Endodermal cell (in vitro differentiated cells): ENCODE measurements at regions not wholly inside any gene's neighbourhood (a gene's known extent, or its start where the extent isn't known, plus 50 kb on each side); places are given as distances from the start of the nearest gene placed in this dataset.

Experiments
- DNase-seq: peaks from one replicate; pipeline ENCODE4 v3.0.0-alpha.2; 2017
- H3K27ac ChIP-seq: 2 replicates; pipeline ENCODE4 v1.5.1; 2013; ENCODE audit warnings: mild to moderate bottlenecking, low read depth, low read length, moderate library complexity
- H3K27me3 ChIP-seq: 2 replicates; pipeline ENCODE4 v1.6.1; 2013; ENCODE audit warnings: mild to moderate bottlenecking, low read length, moderate library complexity; ENCODE audit not compliant: insufficient read depth, control insufficient read depth, poor library complexity, severe bottlenecking
- H3K36me3 ChIP-seq: 2 replicates; pipeline ENCODE4 v1.7.0; 2013; ENCODE audit warnings: mild to moderate bottlenecking, low read length, moderate library complexity; ENCODE audit not compliant: control insufficient read depth, insufficient read depth
- H3K4me1 ChIP-seq: one replicate; pipeline ENCODE4 v1.7.0; 2013; ENCODE audit warnings: low read length; ENCODE audit not compliant: control insufficient read depth, insufficient read depth
- H3K4me3 ChIP-seq: 2 replicates; pipeline ENCODE4 v1.5.1; 2013; ENCODE audit warnings: mild to moderate bottlenecking, low read length, moderate library complexity
- H3K9ac ChIP-seq: 2 replicates; pipeline ENCODE4 v1.6.1; 2013; ENCODE audit warnings: mild to moderate bottlenecking, low read length, moderate library complexity; ENCODE audit not compliant: poor library complexity, severe bottlenecking; ENCODE audit errors: extremely low read depth
- H3K9me3 ChIP-seq: 2 replicates; pipeline ENCODE4 v1.6.1; 2013; ENCODE audit warnings: mild to moderate bottlenecking, low read length, moderate library complexity; ENCODE audit not compliant: control insufficient read depth
- H3K27ac Mint-ChIP-seq: 2 replicates; pipeline ENCODE4 v1.8.0; 2020; ENCODE audit warnings: mixed read lengths
- H3K27me3 Mint-ChIP-seq: 2 replicates; pipeline ENCODE4 v1.8.0; 2021; ENCODE audit warnings: mild to moderate bottlenecking, mixed read lengths; ENCODE audit not compliant: insufficient read depth
- H3K36me3 Mint-ChIP-seq: 2 replicates; pipeline ENCODE4 v1.8.0; 2020; ENCODE audit warnings: low read depth, mixed read lengths
- H3K4me1 Mint-ChIP-seq: 2 replicates; pipeline ENCODE4 v1.8.0; 2020; ENCODE audit warnings: mixed read lengths
- H3K4me3 Mint-ChIP-seq: 2 replicates; pipeline ENCODE4 v1.8.0; 2020; ENCODE audit warnings: mild to moderate bottlenecking, moderate library complexity, mixed read lengths
- H3K9me3 Mint-ChIP-seq: 2 replicates; pipeline ENCODE4 v1.8.0; 2020; ENCODE audit warnings: mild to moderate bottlenecking, mixed read lengths
- WGBS, 2 experiments: methylation state at CpG; one replicate each; pipeline versions ENCODE4 v1.1.5 to v1.1.7; 2013; ENCODE audit warnings: missing lambda C conversion rate in 2 of 2, mixed read lengths in 1 of 2; ENCODE audit not compliant: insufficient coverage in 1 of 2, insufficient read length in 1 of 2; 5-methylcytosine and 5-hydroxymethylcytosine counted together
- TF ChIP-seq, protein P1 (sequence below): fragments of 200-600 bp; sonication (generic); conservative IDR thresholded peaks from 2 replicates; pipeline ENCODE4 v1.5.0; 2021; ENCODE audit warnings: antibody characterized with exemption, mild to moderate bottlenecking

DNA sequence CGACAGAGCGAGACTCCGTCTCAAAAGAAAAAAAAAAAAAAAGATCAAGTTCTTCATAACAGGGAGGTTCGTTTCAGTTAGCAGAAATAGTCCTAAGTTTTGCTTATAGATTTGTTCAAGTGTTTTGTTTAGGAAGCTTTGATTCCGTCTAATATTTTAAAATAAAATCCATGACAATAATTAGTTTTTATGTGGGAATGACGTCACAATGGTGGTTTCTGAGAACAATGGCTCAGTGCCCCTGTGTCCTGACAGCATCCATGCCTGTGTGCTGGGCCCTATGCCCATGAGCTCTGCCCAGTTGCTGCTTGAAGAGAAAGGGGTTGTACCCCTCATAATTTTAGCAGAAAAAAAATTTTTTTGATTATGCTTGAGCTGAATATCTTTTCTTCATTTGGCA, 134.0 kb downstream of the SST start:
- H3K9ac ChIP-seq: no peak overlapping the region

DNA sequence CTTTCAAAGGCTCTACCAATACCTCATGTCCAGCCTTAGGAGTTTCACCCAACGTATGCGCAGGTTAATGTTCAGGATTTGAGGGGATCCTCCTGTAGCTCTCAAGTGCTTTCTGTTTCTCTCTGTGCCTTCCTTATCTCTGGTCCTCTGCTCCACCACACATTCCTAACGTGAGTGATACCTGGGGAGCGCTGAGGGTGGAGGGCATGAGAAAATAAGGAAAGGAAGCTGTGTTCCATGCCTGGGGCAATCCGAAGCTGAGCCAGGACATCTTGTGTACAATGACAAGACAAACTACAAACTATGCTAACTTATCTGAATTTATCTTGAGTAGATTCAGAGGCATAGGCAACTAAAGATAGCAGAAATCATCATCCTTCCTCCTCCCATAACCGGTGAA, 136.4 kb downstream of the SST start:
- Histone ChIP-seq H3K9me3 (no peaks in the 10 kb centered on the region), H3K36me3 (no peaks in the 10 kb centered on the region), H3K27me3 (no peaks in the 10 kb centered on the region), H3K27ac (no peak overlapping the region), H3K4me3 (no peak overlapping the region), H3K9ac (no peak overlapping the region), H3K4me1 (no peaks in the 10 kb centered on the region)
- Mint-ChIP-seq H3K9me3 (no peaks in the 10 kb centered on the region), H3K4me1 (peaks cover 7% of the 10 kb centered on the region), H3K27ac (no peak overlapping the region), H3K4me3 (no peak overlapping the region), H3K27me3 (no peaks in the 10 kb centered on the region), H3K36me3 (no peaks in the 10 kb centered on the region)
- WGBS, 2 experiments: 76 to 100% methylated on average over 1 to 6 of the region's 6 CpGs
- peak; percentile 48 for DNase-seq
- TF ChIP-seq, protein P1, sequence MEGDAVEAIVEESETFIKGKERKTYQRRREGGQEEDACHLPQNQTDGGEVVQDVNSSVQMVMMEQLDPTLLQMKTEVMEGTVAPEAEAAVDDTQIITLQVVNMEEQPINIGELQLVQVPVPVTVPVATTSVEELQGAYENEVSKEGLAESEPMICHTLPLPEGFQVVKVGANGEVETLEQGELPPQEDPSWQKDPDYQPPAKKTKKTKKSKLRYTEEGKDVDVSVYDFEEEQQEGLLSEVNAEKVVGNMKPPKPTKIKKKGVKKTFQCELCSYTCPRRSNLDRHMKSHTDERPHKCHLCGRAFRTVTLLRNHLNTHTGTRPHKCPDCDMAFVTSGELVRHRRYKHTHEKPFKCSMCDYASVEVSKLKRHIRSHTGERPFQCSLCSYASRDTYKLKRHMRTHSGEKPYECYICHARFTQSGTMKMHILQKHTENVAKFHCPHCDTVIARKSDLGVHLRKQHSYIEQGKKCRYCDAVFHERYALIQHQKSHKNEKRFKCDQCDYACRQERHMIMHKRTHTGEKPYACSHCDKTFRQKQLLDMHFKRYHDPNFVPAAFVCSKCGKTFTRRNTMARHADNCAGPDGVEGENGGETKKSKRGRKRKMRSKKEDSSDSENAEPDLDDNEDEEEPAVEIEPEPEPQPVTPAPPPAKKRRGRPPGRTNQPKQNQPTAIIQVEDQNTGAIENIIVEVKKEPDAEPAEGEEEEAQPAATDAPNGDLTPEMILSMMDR: no peak

More for the DNA sequence above, 134.0 kb downstream of the SST start:
- H3K27me3 Mint-ChIP-seq: no peaks in the 10 kb centered on the region
- H3K4me3 Mint-ChIP-seq: no peak overlapping the region
- Histone ChIP-seq H3K4me1 (no peaks in the 10 kb centered on the region), H3K36me3 (no peaks in the 10 kb centered on the region), H3K9me3 (peaks cover 4% of the 10 kb centered on the region), H3K27me3 (no peaks in the 10 kb centered on the region), H3K4me3 (no peak overlapping the region), H3K27ac (no peak overlapping the region)
- no peaks in the 10 kb centered on the region for H3K36me3 Mint-ChIP-seq
- no peak for DNase-seq
- H3K4me1 Mint-ChIP-seq: peaks cover 7% of the 10 kb centered on the region
- TF ChIP-seq, protein P1: no peak
- peaks cover 5% of the 10 kb centered on the region for H3K9me3 Mint-ChIP-seq
- WGBS, 2 experiments: 92% methylated on average over 5 of the region's 6 CpGs; no CpG with 5 or more reads in 1 of the 2 experiments
- no peak overlapping the region for H3K27ac Mint-ChIP-seq

DNA sequence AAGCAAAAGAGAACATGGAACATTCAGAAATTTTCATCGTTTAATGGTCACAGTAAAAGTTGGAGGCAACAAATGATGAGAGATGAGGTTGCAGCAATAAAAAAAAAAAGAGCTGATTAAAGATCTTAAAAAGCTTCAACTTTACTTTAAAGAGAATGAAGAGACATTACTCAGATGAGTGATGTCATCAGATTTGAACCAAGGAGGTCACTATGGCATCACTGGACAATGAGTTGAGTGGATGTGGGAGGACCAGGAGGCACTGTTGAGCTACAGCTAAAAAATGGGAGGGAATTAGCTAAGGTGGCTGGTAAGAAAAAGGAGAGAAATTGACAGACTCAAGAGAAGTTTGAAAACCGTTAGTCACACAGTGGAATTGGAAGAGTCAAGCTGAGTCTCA, 138.4 kb downstream of the SST start:
- Histone ChIP-seq H3K4me1 (no peaks in the 10 kb centered on the region), H3K27ac (no peak overlapping the region), H3K4me3 (no peak overlapping the region), H3K27me3 (no peaks in the 10 kb centered on the region), H3K9ac (no peak overlapping the region), H3K36me3 (no peaks in the 10 kb centered on the region), H3K9me3 (no peaks in the 10 kb centered on the region)
- DNase-seq: no peak
- 86 to 93% methylated on average over 2 of the region's 2 CpGs for WGBS, 2 experiments
- Mint-ChIP-seq H3K9me3 (no peaks in the 10 kb centered on the region), H3K27me3 (no peaks in the 10 kb centered on the region), H3K27ac (no peak overlapping the region), H3K36me3 (no peaks in the 10 kb centered on the region), H3K4me3 (no peak overlapping the region), H3K4me1 (peaks cover 7% of the 10 kb centered on the region)
- TF ChIP-seq, protein P1: no peak
